CD4-positive, alpha-beta T cell (primary cell): ENCODE measurements at regions not wholly inside any gene's neighbourhood (a gene's known extent, or its start where the extent isn't known, plus 50 kb on each side); places are given as distances from the start of the nearest gene placed in this dataset.

Experiments
- ATAC-seq: fragments of 200-7000 bp; cut with Tn5 transposase; one replicate; pipeline ENCODE4 v1.10.0; 2022; ENCODE audit warnings: mild to moderate bottlenecking; ENCODE audit not compliant: poor library complexity
- CTCF ChIA-PET: fragments of 350-600 bp; sonication (Branson Sonifier 250); formaldehyde crosslinking; loops from one replicate; lab custom pipeline; 2021; ENCODE audit warnings: antibody characterized with exemption, inconsistent platforms; lab: Charles Lee
- POLR2A ChIA-PET: fragments of 350-600 bp; sonication (Branson Sonifier 250); formaldehyde crosslinking; loops from one replicate; lab custom pipeline; 2021; ENCODE audit warnings: antibody characterized with exemption, inconsistent platforms; lab: Charles Lee
- DNase-seq, 14 experiments: peaks; one replicate each; pipeline ENCODE4 v3.0.0-alpha.2; 2013 to 2020; ENCODE audit warnings: mixed read lengths in 2 of 14
- H3K27ac ChIP-seq, 2 donors: one replicate each; pipeline versions ENCODE4 v1.5.1 to v1.7.0; 2013; ENCODE audit warnings: low read length in 2 of 2, low read depth in 1 of 2, mild to moderate bottlenecking in 1 of 2
- H3K27me3 ChIP-seq, 2 experiments: 1 replicate in 1 of 2; 2 replicates in 1 of 2; pipeline versions ENCODE4 v1.6.1 to v1.7.0; 2013; ENCODE audit warnings: low read length in 2 of 2, control low read depth in 1 of 2, mild to moderate bottlenecking in 1 of 2, moderate library complexity in 1 of 2; ENCODE audit not compliant: insufficient read depth in 2 of 2, control insufficient read depth in 1 of 2
- H3K36me3 ChIP-seq: one replicate; pipeline ENCODE4 v1.6.1; 2013; ENCODE audit warnings: low read length, control low read depth; ENCODE audit not compliant: insufficient read depth
- H3K4me1 ChIP-seq: one replicate; pipeline ENCODE4 v1.6.1; 2013; ENCODE audit warnings: low read length, control low read depth; ENCODE audit not compliant: insufficient read depth
- H3K4me3 ChIP-seq: one replicate; pipeline ENCODE4 v1.5.1; 2013; ENCODE audit warnings: mild to moderate bottlenecking, low read length, moderate library complexity
- H3K9me3 ChIP-seq, 2 experiments: 1 replicate in 1 of 2; 2 replicates in 1 of 2; pipeline versions ENCODE4 v1.6.1 to v1.7.0; 2013; ENCODE audit warnings: low read length in 2 of 2, mild to moderate bottlenecking in 2 of 2, control low read depth in 1 of 2, moderate library complexity in 1 of 2; ENCODE audit not compliant: control insufficient read depth in 1 of 2, insufficient read depth in 1 of 2
- H3K27ac Mint-ChIP-seq: one replicate; pipeline ENCODE4 v1.8.0; 2020; ENCODE audit warnings: mixed read lengths
- H3K27me3 Mint-ChIP-seq: one replicate; pipeline ENCODE4 v1.8.0; 2021; ENCODE audit warnings: mixed read lengths
- H3K36me3 Mint-ChIP-seq: one replicate; pipeline ENCODE4 v1.8.0; 2021; ENCODE audit warnings: low read depth, mixed read lengths
- H3K4me1 Mint-ChIP-seq: one replicate; pipeline ENCODE4 v1.8.0; 2021; ENCODE audit warnings: low read depth, mixed read lengths
- H3K4me3 Mint-ChIP-seq: one replicate; pipeline ENCODE4 v1.8.0; 2020; ENCODE audit warnings: mild to moderate bottlenecking, mixed read lengths
- H3K9me3 Mint-ChIP-seq: one replicate; pipeline ENCODE4 v1.8.0; 2020; ENCODE audit warnings: mixed read lengths
- CTCF ChIP-seq: fragments of 200-600 bp; IDR thresholded peaks from one replicate; pipeline ENCODE4 v1.8.0; 2022; ENCODE audit warnings: antibody characterized with exemption, mild to moderate bottlenecking
- intact Hi-C, 2 experiments: fragments of 100-400 bp; cut with DNase I in 1 of 2; cut with micrococcal nuclease in 1 of 2; formaldehyde crosslinking; loops; one replicate each; pipeline versions ENCODE4 v1.15.1 to v1.9.0; 2023 to 2025; cut with DNase I, micrococcal nuclease

DNA sequence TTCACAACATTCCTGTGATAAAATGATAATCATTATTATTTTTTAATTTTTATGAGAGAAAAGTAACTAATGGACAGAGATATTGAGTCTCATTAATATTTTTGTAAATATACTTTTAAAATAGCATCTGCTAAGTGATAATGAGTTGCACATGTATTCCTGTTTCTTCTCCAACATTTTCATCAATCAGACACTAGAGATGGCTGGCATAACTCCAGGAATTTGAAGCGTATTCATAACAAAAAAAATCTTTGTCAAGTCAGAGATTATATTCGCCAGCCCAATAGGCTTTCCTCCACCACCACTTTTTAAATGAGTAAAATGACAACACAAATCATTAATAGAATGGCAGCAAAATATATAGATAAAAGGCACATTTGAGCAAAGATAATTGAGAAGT lies 524.0 kb upstream of the KCND2 start:
- intact Hi-C loops: no loop called here
- no peak overlapping the region for H3K27ac Mint-ChIP-seq
- Histone ChIP-seq H3K36me3 (no peaks in the 10 kb centered on the region), H3K4me1 (no peaks in the 10 kb centered on the region), H3K27me3 (no peaks in the 10 kb centered on the region), H3K4me3 (no peak overlapping the region), H3K9me3 (no peaks in the 10 kb centered on the region), H3K27ac (no peak overlapping the region)
- ChIA-PET POLR2A (no interaction called here), CTCF (no interaction called here)
- no peak for TF ChIP-seq CTCF
- ATAC-seq (no peak), DNase-seq (no peak)
- no peaks in the 10 kb centered on the region for H3K36me3 Mint-ChIP-seq
- H3K4me3 Mint-ChIP-seq: no peak overlapping the region
- H3K9me3 Mint-ChIP-seq: peaks cover 2% of the 10 kb centered on the region
- no peaks in the 10 kb centered on the region for H3K4me1 Mint-ChIP-seq
- no peaks in the 10 kb centered on the region for H3K27me3 Mint-ChIP-seq

GRCh38 chr7:119756687-119757086 lies 516.3 kb upstream of the KCND2 start:
- H3K4me3 Mint-ChIP-seq: no peak overlapping the region
- H3K4me3 ChIP-seq: no peak overlapping the region
- no peak overlapping the region for H3K27ac Mint-ChIP-seq
- ChIA-PET POLR2A (no interaction called here), CTCF (no interaction called here)
- H3K36me3 Mint-ChIP-seq: no peaks in the 10 kb centered on the region
- H3K9me3 Mint-ChIP-seq: peaks cover 10% of the 10 kb centered on the region
- H3K4me1 ChIP-seq: no peaks in the 10 kb centered on the region
- H3K9me3 ChIP-seq: no peaks in the 10 kb centered on the region
- no peaks in the 10 kb centered on the region for H3K27me3 Mint-ChIP-seq
- TF ChIP-seq CTCF: no peak
- H3K27ac ChIP-seq: no peak overlapping the region
- ATAC-seq (no peak), DNase-seq (no peak)
- no peaks in the 10 kb centered on the region for H3K4me1 Mint-ChIP-seq
- H3K36me3 ChIP-seq: no peaks in the 10 kb centered on the region
- no peaks in the 10 kb centered on the region for H3K27me3 ChIP-seq
- intact Hi-C loops: no loop called here

DNA sequence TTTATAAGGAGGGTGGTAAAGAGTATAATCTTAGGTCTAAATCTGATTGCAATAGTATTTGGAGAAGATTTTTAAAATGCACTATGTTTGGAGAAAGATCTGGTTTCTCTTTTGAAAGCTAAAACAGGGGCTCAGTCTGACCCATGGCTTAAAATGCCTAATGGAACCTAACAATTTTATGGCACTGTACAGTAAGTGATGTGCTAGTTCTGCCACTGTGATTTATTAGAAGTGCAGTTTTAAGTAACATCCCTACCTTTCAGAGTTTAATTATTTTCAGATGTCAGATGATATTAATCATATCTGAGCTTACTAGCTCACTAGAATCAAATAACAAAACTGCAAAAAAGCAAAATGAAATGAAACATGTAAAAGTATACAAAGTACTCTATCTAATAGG lies 514.7 kb upstream of the KCND2 start:
- CTCF ChIA-PET: no interaction called here

More for the DNA sequence above, 514.7 kb upstream of the KCND2 start:
- H3K9me3 ChIP-seq: no peaks in the 10 kb centered on the region
- DNase-seq (no peak), ATAC-seq (no peak)
- no peaks in the 10 kb centered on the region for H3K4me1 ChIP-seq
- Mint-ChIP-seq H3K4me1 (no peaks in the 10 kb centered on the region), H3K27me3 (no peaks in the 10 kb centered on the region), H3K36me3 (no peaks in the 10 kb centered on the region), H3K9me3 (peaks cover 10% of the 10 kb centered on the region), H3K27ac (no peak overlapping the region), H3K4me3 (no peak overlapping the region)
- TF ChIP-seq CTCF: no peak
- POLR2A ChIA-PET: no interaction called here
- no peak overlapping the region for H3K27ac ChIP-seq
- no peaks in the 10 kb centered on the region for H3K36me3 ChIP-seq
- H3K4me3 ChIP-seq: no peak overlapping the region
- H3K27me3 ChIP-seq: no peaks in the 10 kb centered on the region
- intact Hi-C loops: no loop called here
